BE2C (cell line): ENCODE measurements at regions not wholly inside any gene's neighbourhood (a gene's known extent, or its start where the extent isn't known, plus 50 kb on each side); places are given as distances from the start of the nearest gene placed in this dataset.
"Not testable (repeated sequence)": the region's sequence is repeated elsewhere in the genome, so short reads cannot be mapped to it uniquely, and the experiment has no call there.

Source experiments
- DNase-seq: peaks from one replicate; pipeline ENCODE4 v3.0.0-alpha.2; 2020
- H3K27me3 ChIP-seq: fragments of 250-450 bp; sonication (Bioruptor Pico); 2 replicates; pipeline ENCODE4 v1.5.1; 2020; ENCODE audit warnings: mild to moderate bottlenecking
- H3K36me3 ChIP-seq: fragments of 250-450 bp; sonication (Bioruptor Pico); 2 replicates; pipeline ENCODE4 v1.5.1; 2020; ENCODE audit warnings: mild to moderate bottlenecking
- H3K4me1 ChIP-seq: fragments of 250-450 bp; sonication (Bioruptor Pico); 2 replicates; pipeline ENCODE4 v1.5.1; 2020
- H3K4me3 ChIP-seq: 2 replicates; pipeline ENCODE4 v1.5.1; 2011; ENCODE audit warnings: low read depth, low read length
- H3K9me3 ChIP-seq: fragments of 250-450 bp; sonication (Bioruptor Pico); 2 replicates; pipeline ENCODE4 v1.5.1; 2020
- CTCF ChIP-seq: IDR thresholded peaks from 2 replicates; pipeline ENCODE4 v1.5.1; 2012; ENCODE audit warnings: mild to moderate bottlenecking, low read depth, low read length

DNA sequence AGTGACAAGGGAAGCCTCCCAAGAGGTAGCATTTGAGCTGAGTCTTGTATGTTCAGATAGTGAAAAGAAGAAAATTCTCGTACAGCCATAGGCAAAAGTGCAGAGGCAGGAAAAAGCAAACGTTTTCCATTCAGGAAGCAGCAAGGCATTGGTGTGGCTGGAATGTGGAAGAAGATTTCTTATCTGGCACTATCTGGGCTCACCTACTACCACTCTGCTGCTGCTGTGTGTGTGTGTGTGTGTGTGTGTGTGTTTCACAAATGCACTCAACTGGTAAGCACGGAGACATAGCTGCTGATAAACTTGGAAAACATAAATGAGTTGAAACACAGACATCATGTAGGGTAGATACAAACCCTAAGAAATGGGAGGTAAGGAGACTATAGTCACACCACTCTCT lies 92.8 kb upstream of the ARHGAP42 start:
- Histone ChIP-seq H3K4me1 (no peaks in the 10 kb centered on the region), H3K4me3 (no peak overlapping the region), H3K9me3 (no peaks in the 10 kb centered on the region), H3K36me3 (no peaks in the 10 kb centered on the region), H3K27me3 (peaks cover 23% of the 10 kb centered on the region)
- no peak for DNase-seq
- no peak for TF ChIP-seq CTCF

- TF ChIP-seq CTCF = no peak
- H3K36me3 ChIP-seq = no peaks in the 10 kb centered on the region
- H3K27me3 ChIP-seq = peaks cover 3% of the 10 kb centered on the region; the same call in 1 of the 2 replicates
- DNase-seq = no peak
- no peak overlapping the region for H3K4me3 ChIP-seq
- H3K4me1 ChIP-seq = no peaks in the 10 kb centered on the region
- H3K9me3 ChIP-seq = no peaks in the 10 kb centered on the region
Measured at GRCh38 chr11:100600941-100601340, 86.1 kb upstream of the ARHGAP42 start.

DNA sequence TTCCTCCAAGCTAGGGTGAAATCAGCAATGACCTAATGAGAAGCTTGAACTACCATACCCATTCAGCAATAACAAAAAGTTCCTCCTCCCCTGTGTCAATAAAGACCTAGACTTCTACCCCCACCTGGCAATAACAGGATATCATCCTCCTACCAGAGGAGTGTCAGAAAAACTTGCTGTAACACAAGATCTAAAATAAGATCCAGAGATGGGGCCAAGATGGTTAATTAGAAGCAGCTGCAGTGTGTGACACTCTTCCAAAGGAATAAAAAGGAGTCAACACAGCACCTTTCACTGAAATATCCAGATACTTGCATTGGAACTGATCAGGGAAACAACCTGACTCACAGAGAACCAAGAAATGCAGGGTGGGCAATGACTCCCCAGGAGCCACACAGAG lies 84.4 kb upstream of the ARHGAP42 start:
- no peak overlapping the region for H3K4me3 ChIP-seq
- H3K36me3 ChIP-seq = no peaks in the 10 kb centered on the region
- no peak for TF ChIP-seq CTCF
- H3K9me3 ChIP-seq = no peaks in the 10 kb centered on the region
- H3K27me3 ChIP-seq = peaks cover 3% of the 10 kb centered on the region; the same call in 1 of the 2 replicates
- no peaks in the 10 kb centered on the region for H3K4me1 ChIP-seq
- DNase-seq = no peak

GRCh38 chr11:100607761-100608160 lies 79.3 kb upstream of the ARHGAP42 start:
- H3K4me3 ChIP-seq, H3K9me3 ChIP-seq, H3K36me3 ChIP-seq, H3K4me1 ChIP-seq, DNase-seq: not testable (repeated sequence)
- H3K27me3 ChIP-seq = peaks cover 20% of the 10 kb centered on the region

DNA sequence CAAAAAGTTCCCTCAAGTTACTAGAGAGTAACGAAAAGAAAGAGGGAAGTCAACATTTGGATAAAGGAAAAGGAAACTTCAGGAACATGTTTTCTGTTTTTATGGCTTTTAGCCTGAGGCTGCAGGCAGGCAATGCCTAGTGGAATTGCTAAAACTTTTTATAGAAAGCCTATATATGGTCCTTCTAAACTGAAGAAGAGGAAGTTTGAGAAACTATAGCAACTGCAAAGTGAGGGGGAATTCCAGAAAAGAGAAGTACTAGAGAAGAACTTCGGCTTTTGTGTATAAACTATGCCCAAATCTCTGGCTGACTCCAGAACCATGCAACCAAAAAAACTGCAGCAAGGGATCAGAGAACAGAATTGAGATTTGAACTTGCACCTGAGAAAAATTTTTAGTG lies 74.3 kb upstream of the ARHGAP42 start:
- no peak for DNase-seq
- Histone ChIP-seq H3K9me3 (no peaks in the 10 kb centered on the region), H3K36me3 (no peaks in the 10 kb centered on the region), H3K27me3 (peaks cover 31% of the 10 kb centered on the region), H3K4me1 (no peaks in the 10 kb centered on the region), H3K4me3 (no peak overlapping the region)
- TF ChIP-seq CTCF = no peak

- no peak for TF ChIP-seq CTCF
- Histone ChIP-seq H3K4me3 (no peak overlapping the region), H3K27me3 (no peaks in the 10 kb centered on the region; the same call in 1 of the 2 replicates), H3K36me3 (no peaks in the 10 kb centered on the region), H3K9me3 (no peaks in the 10 kb centered on the region), H3K4me1 (no peaks in the 10 kb centered on the region)
- DNase-seq = no peak
Measured at GRCh38 chr11:100618914-100619313, 68.2 kb upstream of the ARHGAP42 start.

DNA sequence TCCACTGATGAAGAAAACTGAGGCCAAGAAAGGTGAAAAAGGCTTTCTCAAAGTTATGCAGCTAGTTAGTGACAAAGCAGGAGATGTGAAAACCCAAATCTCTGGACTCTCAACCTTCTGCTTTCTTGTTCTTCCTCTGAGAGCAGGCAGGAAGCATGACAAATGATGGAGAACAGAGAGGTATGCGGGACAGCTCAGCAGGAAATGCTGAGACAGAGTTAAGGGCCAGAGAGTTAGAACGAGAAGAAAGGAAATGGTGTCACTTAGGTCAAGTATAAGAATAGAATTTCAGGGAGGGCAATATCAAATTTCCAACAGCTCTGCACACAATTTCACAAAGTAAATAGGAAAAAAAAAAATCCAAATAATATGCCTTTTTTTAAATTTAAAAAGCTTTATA lies 67.6 kb upstream of the ARHGAP42 start:
- Histone ChIP-seq H3K9me3 (peaks cover 2% of the 10 kb centered on the region; the same call in 1 of the 2 replicates), H3K27me3 (no peaks in the 10 kb centered on the region; the same call in 1 of the 2 replicates), H3K36me3 (no peaks in the 10 kb centered on the region), H3K4me1 (no peaks in the 10 kb centered on the region), H3K4me3 (no peak overlapping the region)
- no peak for TF ChIP-seq CTCF
- DNase-seq = no peak
